OCI-LY1 (cell line): ENCODE measurements at regions not wholly inside any gene's neighbourhood (a gene's known extent, or its start where the extent isn't known, plus 50 kb on each side); places are given as distances from the start of the nearest gene placed in this dataset.

ENCODE experiments used
- H2AFZ ChIP-seq: fragments of 200-600 bp; sonication (generic), shearing (Covaris generic); 2 replicates; pipeline ENCODE4 v1.6.0; 2014; ENCODE audit warnings: antibody characterized with exemption, mild to moderate bottlenecking, low read length
- H3F3A ChIP-seq: fragments of 200-600 bp; sonication (generic), shearing (Covaris generic); 2 replicates; pipeline ENCODE4 v1.6.0; 2014; ENCODE audit warnings: mild to moderate bottlenecking, antibody characterized with exemption, low read length, moderate library complexity; ENCODE audit not compliant: insufficient read depth
- H3K27ac ChIP-seq: fragments of 200-600 bp; sonication (generic); 2 replicates; pipeline ENCODE4 v1.5.1; 2014; ENCODE audit warnings: low read length, mixed run types, mild to moderate bottlenecking, low read depth; ENCODE audit not compliant: poor library complexity, severe bottlenecking
- H3K27me3 ChIP-seq: fragments of 200-600 bp; sonication (generic); 2 replicates; pipeline ENCODE4 v1.6.0; 2014; ENCODE audit warnings: antibody characterized with exemption, mild to moderate bottlenecking, low read length, moderate library complexity; ENCODE audit not compliant: insufficient read depth
- H3K36me3 ChIP-seq: fragments of 200-600 bp; sonication (generic); 2 replicates; pipeline ENCODE4 v1.6.1; 2014; ENCODE audit warnings: mild to moderate bottlenecking, antibody characterized with exemption, low read length, moderate library complexity, mixed read lengths; ENCODE audit not compliant: insufficient read depth
- H3K4me1 ChIP-seq: fragments of 200-600 bp; sonication (generic); 2 replicates; pipeline ENCODE4 v1.5.1; 2014; ENCODE audit warnings: mild to moderate bottlenecking, low read length, moderate library complexity; ENCODE audit not compliant: insufficient read depth, severe bottlenecking
- H3K4me2 ChIP-seq: fragments of 200-600 bp; sonication (generic), shearing (Covaris generic); 2 replicates; pipeline ENCODE4 v1.6.1; 2014; ENCODE audit warnings: low read length
- H3K4me3 ChIP-seq: fragments of 200-600 bp; sonication (generic); 2 replicates; pipeline ENCODE4 v1.5.1; 2014; ENCODE audit warnings: low read length, low read depth, mild to moderate bottlenecking, mixed read lengths; ENCODE audit not compliant: poor library complexity, severe bottlenecking
- H3K79me2 ChIP-seq: fragments of 200-600 bp; shearing (Covaris generic); 2 replicates; pipeline ENCODE4 v1.6.1; 2016; ENCODE audit warnings: mixed run types, low read length, mixed read lengths; ENCODE audit not compliant: insufficient read depth
- H3K9ac ChIP-seq: fragments of 200-600 bp; sonication (generic), shearing (Covaris generic); 2 replicates; pipeline ENCODE4 v1.6.1; 2014; ENCODE audit warnings: mild to moderate bottlenecking, low read length, mixed read lengths
- H3K9me2 ChIP-seq: fragments of 200-600 bp; sonication (generic), shearing (Covaris generic); 2 replicates; pipeline ENCODE4 v1.6.1; 2014; ENCODE audit warnings: low read depth, mild to moderate bottlenecking, low read length, mixed read lengths
- H3K9me3 ChIP-seq: fragments of 200-600 bp; shearing (Covaris generic); 2 replicates; pipeline ENCODE4 v1.6.1; 2014; ENCODE audit warnings: low read length, mixed read lengths
- H4K20me1 ChIP-seq: fragments of 200-600 bp; sonication (generic), shearing (Covaris generic); 2 replicates; pipeline ENCODE4 v1.6.0; 2016; ENCODE audit warnings: mild to moderate bottlenecking, low read length; ENCODE audit not compliant: insufficient read depth
- EZH2 ChIP-seq: fragments of 200-600 bp; sonication (generic), shearing (Covaris generic); IDR thresholded peaks from 2 replicates; pipeline ENCODE4 v1.8.0; 2017; ENCODE audit warnings: borderline replicate concordance, mixed run types, mild to moderate bottlenecking, antibody characterized with exemption, low read length, moderate library complexity, mixed read lengths
- TF ChIP-seq, protein P1 (sequence below): fragments of 200-600 bp; sonication (generic), shearing (Covaris generic); IDR thresholded peaks from 2 replicates; pipeline ENCODE4 v1.5.1; 2017; ENCODE audit warnings: mild to moderate bottlenecking, antibody characterized with exemption, low read length, moderate library complexity, mixed read lengths

DNA sequence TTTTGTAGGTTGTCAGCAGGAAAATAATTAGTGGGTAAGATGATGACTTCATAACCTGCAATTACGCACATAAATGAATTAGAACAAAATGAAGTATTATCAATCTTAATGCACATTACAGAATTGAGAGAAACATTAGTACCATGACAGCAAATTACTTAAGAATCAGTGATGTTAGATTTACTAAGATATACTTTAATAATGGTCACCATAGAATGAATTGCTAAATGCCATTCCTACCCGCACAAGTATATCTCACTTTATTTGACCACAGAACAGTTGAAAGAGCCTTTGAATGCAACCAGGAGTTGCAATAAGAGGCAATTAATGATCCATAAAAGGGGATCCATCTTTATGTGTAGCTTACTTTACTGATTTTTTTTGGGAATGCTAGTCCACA is 816.4 kb upstream of the AGA start:
- TF ChIP-seq EZH2 = no peak
- TF ChIP-seq, protein P1, sequence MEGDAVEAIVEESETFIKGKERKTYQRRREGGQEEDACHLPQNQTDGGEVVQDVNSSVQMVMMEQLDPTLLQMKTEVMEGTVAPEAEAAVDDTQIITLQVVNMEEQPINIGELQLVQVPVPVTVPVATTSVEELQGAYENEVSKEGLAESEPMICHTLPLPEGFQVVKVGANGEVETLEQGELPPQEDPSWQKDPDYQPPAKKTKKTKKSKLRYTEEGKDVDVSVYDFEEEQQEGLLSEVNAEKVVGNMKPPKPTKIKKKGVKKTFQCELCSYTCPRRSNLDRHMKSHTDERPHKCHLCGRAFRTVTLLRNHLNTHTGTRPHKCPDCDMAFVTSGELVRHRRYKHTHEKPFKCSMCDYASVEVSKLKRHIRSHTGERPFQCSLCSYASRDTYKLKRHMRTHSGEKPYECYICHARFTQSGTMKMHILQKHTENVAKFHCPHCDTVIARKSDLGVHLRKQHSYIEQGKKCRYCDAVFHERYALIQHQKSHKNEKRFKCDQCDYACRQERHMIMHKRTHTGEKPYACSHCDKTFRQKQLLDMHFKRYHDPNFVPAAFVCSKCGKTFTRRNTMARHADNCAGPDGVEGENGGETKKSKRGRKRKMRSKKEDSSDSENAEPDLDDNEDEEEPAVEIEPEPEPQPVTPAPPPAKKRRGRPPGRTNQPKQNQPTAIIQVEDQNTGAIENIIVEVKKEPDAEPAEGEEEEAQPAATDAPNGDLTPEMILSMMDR = no peak
- Histone ChIP-seq H3K27me3 (no peaks in the 10 kb centered on the region), H3K4me1 (no peaks in the 10 kb centered on the region), H3K9me2 (no peaks in the 10 kb centered on the region), H3K27ac (no peak overlapping the region), H3K9ac (no peak overlapping the region), H3K79me2 (no peaks in the 10 kb centered on the region), H3K4me2 (no peak overlapping the region), H3K4me3 (no peak overlapping the region), H3F3A (no peaks in the 10 kb centered on the region), H3K9me3 (no peaks in the 10 kb centered on the region), H2AFZ (no peak overlapping the region), H3K36me3 (no peaks in the 10 kb centered on the region), H4K20me1 (no peaks in the 10 kb centered on the region)

DNA sequence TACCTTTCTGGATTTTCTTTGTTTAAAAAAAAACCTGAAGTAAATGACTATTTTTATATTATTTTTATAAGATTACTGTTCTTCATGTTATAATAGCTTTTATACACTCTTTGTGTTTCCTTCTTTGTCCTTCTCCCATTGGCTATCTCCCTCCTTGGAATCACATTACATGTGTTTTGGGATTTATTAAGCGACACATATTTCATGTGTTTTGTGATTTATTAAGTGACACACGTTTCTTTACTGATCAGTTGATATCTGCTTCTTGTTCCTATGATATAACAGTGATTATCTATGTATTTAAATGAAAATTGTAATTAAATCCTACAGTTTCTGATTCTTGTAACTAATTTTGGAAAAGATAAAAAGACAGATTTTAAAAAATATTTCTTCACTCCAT is 817.3 kb upstream of the AGA start:
- Histone ChIP-seq H3K9ac (no peak overlapping the region), H3K79me2 (no peaks in the 10 kb centered on the region), H3K36me3 (no peaks in the 10 kb centered on the region), H2AFZ (no peak overlapping the region), H3K9me2 (no peaks in the 10 kb centered on the region), H3K4me1 (no peaks in the 10 kb centered on the region), H4K20me1 (no peaks in the 10 kb centered on the region), H3K4me3 (no peak overlapping the region), H3F3A (no peaks in the 10 kb centered on the region), H3K27ac (no peak overlapping the region), H3K4me2 (no peak overlapping the region), H3K27me3 (no peaks in the 10 kb centered on the region), H3K9me3 (no peaks in the 10 kb centered on the region)
- no peak for TF ChIP-seq EZH2
- TF ChIP-seq, protein P1 = no peak

DNA sequence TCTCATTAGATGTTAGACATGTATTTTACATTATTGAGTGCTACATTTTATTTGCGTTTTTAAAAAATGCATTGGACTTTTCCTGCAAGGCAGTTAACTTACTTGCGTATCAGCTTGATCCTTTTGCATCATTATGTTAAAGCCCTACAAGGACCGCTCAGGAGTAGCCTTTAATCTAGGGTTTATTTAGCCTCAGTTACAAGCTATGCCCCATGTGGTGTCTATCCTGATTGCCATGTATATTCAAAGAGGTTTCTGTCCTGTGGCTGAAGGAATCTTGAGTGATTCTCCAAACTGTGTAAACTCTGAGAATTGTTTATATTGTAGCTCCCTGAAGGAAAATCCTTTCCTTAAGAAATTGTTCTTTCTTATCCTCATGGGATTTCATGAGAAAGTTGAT is 821.8 kb upstream of the AGA start:
- Histone ChIP-seq H3K27ac (no peak overlapping the region), H2AFZ (no peak overlapping the region), H3K9me3 (no peaks in the 10 kb centered on the region), H3K4me3 (no peak overlapping the region), H3K9ac (no peak overlapping the region), H3K27me3 (no peaks in the 10 kb centered on the region), H3K9me2 (no peaks in the 10 kb centered on the region), H3K36me3 (no peaks in the 10 kb centered on the region), H3F3A (no peaks in the 10 kb centered on the region), H4K20me1 (no peaks in the 10 kb centered on the region), H3K79me2 (no peaks in the 10 kb centered on the region), H3K4me1 (no peaks in the 10 kb centered on the region), H3K4me2 (no peak overlapping the region)
- TF ChIP-seq, protein P1 = no peak
- TF ChIP-seq EZH2 = no peak
